ENCODE measurements at regions not wholly inside any gene's neighbourhood (a gene's known extent, or its start where the extent isn't known, plus 50 kb on each side); places are given as distances from the start of the nearest gene placed in this dataset.
"Not testable (repeated sequence)": the region's sequence is repeated elsewhere in the genome, so short reads cannot be mapped to it uniquely, and the experiment has no call there.

DNA sequence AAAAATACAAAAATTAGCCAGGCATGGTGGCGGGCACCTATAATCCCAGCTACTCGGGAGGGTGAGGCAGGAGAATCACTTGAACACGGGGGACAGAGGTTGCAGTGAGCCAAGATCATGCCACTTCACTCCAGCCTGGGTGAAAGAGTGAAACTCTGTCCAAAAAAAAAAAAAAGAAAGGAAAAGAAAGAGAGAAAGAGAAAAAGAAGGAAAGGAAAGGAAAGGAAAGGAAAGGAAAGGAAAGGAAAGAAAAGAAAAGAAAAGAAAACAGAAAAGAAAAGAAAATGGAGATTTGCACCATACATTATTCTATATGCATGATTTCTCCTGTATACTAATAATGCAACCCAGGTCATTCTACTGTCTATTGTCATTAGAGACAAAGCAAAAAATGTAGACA is 421.5 kb downstream of the PCDH19 start:
- H3K4me2 ChIP-seq (ENCODE audit: low read length); H3K4me1 ChIP-seq (ENCODE audit: low read length): not testable (repeated sequence)

GRCh38 chrX:99973572-99974226 is 436.4 kb downstream of the PCDH19 start:
- Histone ChIP-seq H3K4me3 (ENCODE audit: low read length) (no peak overlapping the region), H3K4me2 (ENCODE audit: low read length) (no peak overlapping the region), H4K20me1 (ENCODE audit: insufficient read depth, low read length) (no peaks in the 10 kb centered on the region), H3K36me3 (replicated peaks; ENCODE audit: low read depth, low read length) (no peaks in the 10 kb centered on the region), H3K9ac (ENCODE audit: low read length) (no peak overlapping the region), H3K9me3 (ENCODE audit: insufficient read depth, low read length) (no peaks in the 10 kb centered on the region), H3K79me2 (ENCODE audit: low read length) (no peaks in the 10 kb centered on the region), H2AFZ (ENCODE audit: low read depth, low read length) (no peak overlapping the region), H3K4me1 (ENCODE audit: low read length) (no peaks in the 10 kb centered on the region), H3K27me3 (ENCODE audit: low read depth, low read length) (no peaks in the 10 kb centered on the region), H3K27ac (ENCODE audit: low read length) (no peak overlapping the region)
- TF ChIP-seq, protein P1, sequence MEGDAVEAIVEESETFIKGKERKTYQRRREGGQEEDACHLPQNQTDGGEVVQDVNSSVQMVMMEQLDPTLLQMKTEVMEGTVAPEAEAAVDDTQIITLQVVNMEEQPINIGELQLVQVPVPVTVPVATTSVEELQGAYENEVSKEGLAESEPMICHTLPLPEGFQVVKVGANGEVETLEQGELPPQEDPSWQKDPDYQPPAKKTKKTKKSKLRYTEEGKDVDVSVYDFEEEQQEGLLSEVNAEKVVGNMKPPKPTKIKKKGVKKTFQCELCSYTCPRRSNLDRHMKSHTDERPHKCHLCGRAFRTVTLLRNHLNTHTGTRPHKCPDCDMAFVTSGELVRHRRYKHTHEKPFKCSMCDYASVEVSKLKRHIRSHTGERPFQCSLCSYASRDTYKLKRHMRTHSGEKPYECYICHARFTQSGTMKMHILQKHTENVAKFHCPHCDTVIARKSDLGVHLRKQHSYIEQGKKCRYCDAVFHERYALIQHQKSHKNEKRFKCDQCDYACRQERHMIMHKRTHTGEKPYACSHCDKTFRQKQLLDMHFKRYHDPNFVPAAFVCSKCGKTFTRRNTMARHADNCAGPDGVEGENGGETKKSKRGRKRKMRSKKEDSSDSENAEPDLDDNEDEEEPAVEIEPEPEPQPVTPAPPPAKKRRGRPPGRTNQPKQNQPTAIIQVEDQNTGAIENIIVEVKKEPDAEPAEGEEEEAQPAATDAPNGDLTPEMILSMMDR (IDR thresholded peaks at IDR 0.05; ENCODE audit: low read depth, low read length) = no peak
- no peak for TF ChIP-seq EZH2phosphoT487 (IDR thresholded peaks at IDR 0.05; ENCODE audit: low read depth)

More for the DNA sequence above, 421.5 kb downstream of the PCDH19 start:
- not testable (repeated sequence) for H3K36me3 ChIP-seq (replicated peaks; ENCODE audit: low read depth, low read length); H3K79me2 ChIP-seq (ENCODE audit: low read length); H3K4me3 ChIP-seq (ENCODE audit: low read length); H3K9me3 ChIP-seq (ENCODE audit: insufficient read depth, low read length); H3K27me3 ChIP-seq (ENCODE audit: low read depth, low read length); H2AFZ ChIP-seq (ENCODE audit: low read depth, low read length); H3K27ac ChIP-seq (ENCODE audit: low read length); H3K9ac ChIP-seq (ENCODE audit: low read length); H4K20me1 ChIP-seq (ENCODE audit: insufficient read depth, low read length)

DNA sequence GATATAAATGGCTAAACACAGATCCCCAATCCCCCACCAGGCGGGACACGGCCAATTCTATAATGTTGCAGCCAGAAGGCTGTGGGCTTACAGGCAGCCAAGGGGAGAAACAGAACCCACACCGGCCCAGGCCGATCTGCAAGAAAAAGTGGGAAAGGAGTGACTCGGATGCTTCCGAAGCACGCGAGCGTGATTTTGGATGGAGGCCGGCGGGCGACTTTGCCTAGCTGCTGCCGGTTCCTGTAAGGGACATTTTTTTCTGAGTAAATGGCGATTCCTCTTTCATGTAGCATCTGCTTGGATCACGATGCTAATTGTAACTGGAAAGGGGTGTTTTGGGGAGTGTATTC is 470.2 kb downstream of the PCDH19 start:
- no peaks in the 10 kb centered on the region for H3K4me1 ChIP-seq (ENCODE audit: low read length)
- H3K79me2 ChIP-seq (ENCODE audit: low read length) = no peaks in the 10 kb centered on the region
- no peak overlapping the region for H3K4me3 ChIP-seq (ENCODE audit: low read length)
- H3K4me2 ChIP-seq (ENCODE audit: low read length) = no peak overlapping the region
- no peaks in the 10 kb centered on the region for H3K27me3 ChIP-seq (ENCODE audit: low read depth, low read length)
- no peaks in the 10 kb centered on the region for H4K20me1 ChIP-seq (ENCODE audit: insufficient read depth, low read length)
- H3K9me3 ChIP-seq (ENCODE audit: insufficient read depth, low read length) = no peaks in the 10 kb centered on the region
- no peaks in the 10 kb centered on the region for H3K36me3 ChIP-seq (replicated peaks; ENCODE audit: low read depth, low read length)
- no peak overlapping the region for H2AFZ ChIP-seq (ENCODE audit: low read depth, low read length)
- no peak overlapping the region for H3K27ac ChIP-seq (ENCODE audit: low read length)
- H3K9ac ChIP-seq (ENCODE audit: low read length) = no peak overlapping the region
- TF ChIP-seq, protein P1 (IDR thresholded peaks at IDR 0.05; ENCODE audit: low read depth, low read length) = no peak
- TF ChIP-seq EZH2phosphoT487 (IDR thresholded peaks at IDR 0.05; ENCODE audit: low read depth) = no peak

DNA sequence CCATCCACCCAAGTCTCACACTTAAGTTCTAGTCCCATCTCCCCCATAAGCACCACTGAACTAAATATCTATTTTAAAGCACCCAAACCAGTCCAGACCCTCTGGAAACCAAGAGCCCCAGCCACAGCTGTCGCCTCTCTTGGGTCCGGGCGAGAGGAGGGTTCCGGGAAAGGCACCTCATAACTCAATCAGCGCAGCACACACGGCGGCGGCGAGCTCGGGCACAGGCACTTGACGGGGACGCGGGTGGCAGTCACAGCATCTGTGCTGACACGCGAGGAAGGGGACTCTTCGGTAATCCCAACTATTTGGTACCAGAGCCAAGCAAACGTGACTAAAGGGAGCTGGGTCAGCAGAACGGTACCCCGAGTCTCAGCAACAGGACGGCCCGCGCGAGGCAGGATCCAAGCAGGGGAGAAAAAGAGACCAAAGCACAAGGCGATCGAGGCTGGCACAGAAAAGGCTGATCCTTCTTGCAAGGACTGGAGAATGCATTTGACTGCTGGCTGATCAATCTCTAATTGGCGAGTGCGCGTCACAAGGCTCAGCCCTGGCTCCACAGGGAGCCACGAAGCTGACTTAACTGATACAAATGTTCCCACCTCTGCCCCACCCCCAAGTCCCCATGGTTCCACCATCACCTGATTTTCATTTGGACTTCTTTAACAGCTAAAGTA is 470.7 kb downstream of the PCDH19 start:
- not testable (repeated sequence) for H3K79me2 ChIP-seq (ENCODE audit: low read length); H3K27ac ChIP-seq (ENCODE audit: low read length); H3K4me2 ChIP-seq (ENCODE audit: low read length); H2AFZ ChIP-seq (ENCODE audit: low read depth, low read length); H4K20me1 ChIP-seq (ENCODE audit: insufficient read depth, low read length); H3K36me3 ChIP-seq (replicated peaks; ENCODE audit: low read depth, low read length); H3K9ac ChIP-seq (ENCODE audit: low read length); H3K4me3 ChIP-seq (ENCODE audit: low read length); H3K27me3 ChIP-seq (ENCODE audit: low read depth, low read length); H3K9me3 ChIP-seq (ENCODE audit: insufficient read depth, low read length); H3K4me1 ChIP-seq (ENCODE audit: low read length)

- Histone ChIP-seq H3K4me1 (ENCODE audit: low read length) (no peaks in the 10 kb centered on the region), H2AFZ (ENCODE audit: low read depth, low read length) (no peak overlapping the region), H3K79me2 (ENCODE audit: low read length) (no peaks in the 10 kb centered on the region), H3K4me3 (ENCODE audit: low read length) (no peak overlapping the region), H3K27me3 (ENCODE audit: low read depth, low read length) (no peaks in the 10 kb centered on the region), H3K36me3 (replicated peaks; ENCODE audit: low read depth, low read length) (no peaks in the 10 kb centered on the region), H3K27ac (ENCODE audit: low read length) (no peak overlapping the region), H3K4me2 (ENCODE audit: low read length) (no peak overlapping the region), H3K9ac (ENCODE audit: low read length) (no peak overlapping the region), H4K20me1 (ENCODE audit: insufficient read depth, low read length) (no peaks in the 10 kb centered on the region), H3K9me3 (ENCODE audit: insufficient read depth, low read length) (no peaks in the 10 kb centered on the region)
- TF ChIP-seq, protein P1 (IDR thresholded peaks at IDR 0.05; ENCODE audit: low read depth, low read length) = no peak
- TF ChIP-seq EZH2phosphoT487 (IDR thresholded peaks at IDR 0.05; ENCODE audit: low read depth) = no peak
These were observed 471.6 kb downstream of the PCDH19 start for GRCh38 chrX:99938464-99938863.

Measured in OCI-LY3 (cell line).